ENCODE measurements at regions not wholly inside any gene's neighbourhood (a gene's known extent, or its start where the extent isn't known, plus 50 kb on each side); places are given as distances from the start of the nearest gene placed in this dataset.

DNA sequence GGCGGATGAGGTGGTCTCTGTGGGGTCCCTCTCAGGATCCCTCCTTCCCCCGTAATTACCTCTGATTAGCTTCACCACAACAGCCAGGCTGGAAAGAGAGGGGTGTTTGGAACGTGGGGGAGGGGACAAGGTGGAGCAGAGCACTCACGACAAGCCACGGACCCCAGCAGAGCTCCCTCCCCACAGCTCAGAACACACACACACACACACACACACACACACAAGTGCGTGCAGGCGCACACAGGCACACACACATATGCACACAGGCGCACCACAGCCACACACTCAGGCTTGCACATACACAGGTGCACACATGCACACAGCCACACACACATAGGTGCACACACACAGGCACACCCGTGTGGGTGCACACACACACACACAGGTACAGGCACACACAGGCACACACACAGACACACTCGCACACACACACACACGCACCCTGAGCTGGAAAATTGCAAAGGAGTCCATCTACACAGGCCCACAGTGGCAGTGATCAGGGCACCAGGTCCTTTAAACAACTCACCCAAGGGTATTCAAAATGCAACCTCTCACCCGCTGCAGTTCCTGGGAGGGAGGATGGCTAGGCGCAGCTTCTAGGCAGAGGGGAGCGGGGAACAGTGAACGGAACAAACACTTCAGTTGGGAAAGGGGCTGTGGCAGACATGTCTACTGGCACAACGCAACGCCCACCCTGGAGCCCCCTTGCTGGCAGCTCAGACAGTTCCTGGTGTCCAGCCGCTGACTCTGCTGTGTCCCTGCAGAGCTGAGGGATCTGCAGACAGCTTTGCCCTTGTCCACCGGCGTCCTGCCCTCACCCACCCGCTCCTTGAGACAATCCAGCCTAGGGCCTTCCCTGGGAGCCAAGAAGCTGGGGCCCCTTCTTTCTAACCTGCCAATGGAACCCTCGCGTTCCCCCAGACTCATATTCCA is 59.9 kb upstream of the DLX4 start:
- Histone ChIP-seq H3K27ac (ENCODE audit: low read depth, low read length) (no peak overlapping the region), H3K4ac (replicated peaks; ENCODE audit: insufficient read length, low read depth, low read length) (no peak overlapping the region), H3K79me1 (ENCODE audit: low read depth, low read length) (no peaks in the 10 kb centered on the region), H3K56ac (replicated peaks; ENCODE audit: insufficient read length, low read depth, low read length) (no peak overlapping the region), H3K4me3 (ENCODE audit: extremely low read depth in 1 of 4, insufficient read depth in 2 of 4, low read depth in 3 of 4, low read length in 4 of 4) (peak overlapping the region in 1 of 4 experiments; percentile 69; a peak in 1 of 8 replicates), H3K23me2 (ENCODE audit: low read depth, low read length) (peaks cover 2% of the 10 kb centered on the region; the same call in 1 of the 2 replicates), H4K8ac (ENCODE audit: extremely low read depth, insufficient read depth, low read length) (no peak overlapping the region), H2AFZ (ENCODE audit: low read length) (no peak overlapping the region), H3K36me3 (ENCODE audit: control insufficient read depth in 2 of 4, insufficient read depth in 4 of 4, low read length in 3 of 4) (no peaks in the 10 kb centered on the region), H2BK120ac (replicated peaks; ENCODE audit: low read depth, low read length) (no peak overlapping the region), H3K4me1 (replicated peaks in 1 of 4; ENCODE audit: control insufficient read depth in 3 of 4, insufficient read depth in 4 of 4, low read length in 3 of 4) (peaks cover 0 to 24% (median 14%) of the 10 kb centered on the region in 4 experiments; a peak in 6 of 7 replicates), H3K14ac (ENCODE audit: insufficient read length) (peak overlapping the region; percentile 44), H3K79me2 (ENCODE audit: control insufficient read depth in 1 of 2, insufficient read depth in 2 of 2, low read length in 2 of 2) (no peaks in the 10 kb centered on the region), H2AK5ac (ENCODE audit: low read depth, low read length) (peak overlapping the region; percentile 79), H3K23ac (ENCODE audit: insufficient read length) (no peak overlapping the region), H4K5ac (ENCODE audit: insufficient read length, low read depth, low read length) (no peak overlapping the region), H2BK12ac (ENCODE audit: low read depth, low read length) (peak overlapping the region; percentile 77; the same call in 1 of the 2 replicates), H4K91ac (replicated peaks; ENCODE audit: insufficient read length, low read length) (peak overlapping the region; percentile 92), H2BK20ac (ENCODE audit: low read length) (peak overlapping the region; percentile 1; the same call in 1 of the 2 replicates), H3K4me2 (ENCODE audit: insufficient read depth in 1 of 2, low read depth in 2 of 2, low read length in 2 of 2) (peak overlapping the region; percentile 56 to 88), H3K18ac (ENCODE audit: extremely low read depth, low read length) (no peak overlapping the region; the same call in none of the 2 replicates), H4K20me1 (replicated peaks in 1 of 2; ENCODE audit: control insufficient read depth in 1 of 2, insufficient read depth in 2 of 2, low read length in 2 of 2) (peaks cover 0 to 4% of the 10 kb centered on the region in 2 experiments), H3K9ac (replicated peaks in 1 of 4; ENCODE audit: extremely low read depth in 1 of 4, low read depth in 3 of 4, low read length in 3 of 4) (no peak overlapping the region; a peak in 1 of 7 replicates), H3K9me3 (ENCODE audit: insufficient read depth in 2 of 2, low read depth in 1 of 2, low read length in 1 of 2) (no peaks in the 10 kb centered on the region), H3K27me3 (replicated peaks in 1 of 4; ENCODE audit: control insufficient read depth in 3 of 4, extremely low read depth in 1 of 4, insufficient read depth in 3 of 4, low read length in 3 of 4) (peaks cover 12 to 74% (median 71%) of the 10 kb centered on the region in 4 experiments), H2BK15ac (ENCODE audit: low read length) (peak overlapping the region; percentile 12; the same call in 1 of the 2 replicates), H2BK5ac (ENCODE audit: low read depth, low read length) (0 out of 2 replicates have a peak overlapping the region, but pooled peaks have one; percentile 2)
- FAIRE-seq (no peak), DNase-seq (ENCODE audit: low read depth in 1 of 2, low spot score in 2 of 2) (no peak)
- POLR2A ChIA-PET (ENCODE audit: partially characterized antibody) = interaction anchor here (0.9 to 4.2 kb wide), 19 partner anchors 10 to 85 kb away, joined by 3 to 14 read pairs (median 5); partner anchors contain the start of genes DLX3 and DLX4
- 56% methylated on average over 21 of the region's 23 CpGs; no CpG with 5 or more reads in 1 of the 2 experiments for WGBS, 2 experiments (ENCODE audit: extremely low coverage in 1 of 2, insufficient coverage in 1 of 2, insufficient read length in 1 of 2, insufficient replicate concordance in 2 of 2, low coverage in 1 of 2, low lambda C conversion rate in 2 of 2, missing lambda C conversion rate in 1 of 2)
- CTCF ChIA-PET (ENCODE audit: partially characterized antibody) = interaction anchor here (0.6 to 10.0 kb wide), 33 partner anchors 8 to 185 kb away, joined by 3 to 156 read pairs (median 4); partner anchors contain the start of gene DLX3
- TF ChIP-seq CHD2 (IDR thresholded peaks at IDR 0.05; ENCODE audit: low read length) (no peak), BCL11A (IDR thresholded peaks at IDR 0.05; ENCODE audit: low read depth in 2 of 2, low read length in 2 of 2) (no peak), KDM4A (IDR thresholded peaks at IDR 0.05; ENCODE audit: low read depth, low read length, severe bottlenecking) (no peak), PHF8 (conservative IDR thresholded peaks at IDR 0.05; ENCODE audit: low read depth, low read length) (no peak), SUZ12 (IDR thresholded peaks at IDR 0.05; ENCODE audit: low read length) (no peak), SIN3A (conservative IDR thresholded peaks at IDR 0.05 in 1 of 2, IDR thresholded peaks at IDR 0.05 in 1 of 2; ENCODE audit: low read depth in 1 of 2, low read length in 2 of 2) (no peak), TAF7 (optimal IDR thresholded peaks at IDR 0.05; ENCODE audit: borderline replicate concordance, low read depth, low read length) (no peak), BACH1 (IDR thresholded peaks at IDR 0.05; ENCODE audit: low read length) (no peak), TCF12 (IDR thresholded peaks at IDR 0.05; ENCODE audit: low read depth, low read length) (no peak)
- TF ChIP-seq, protein P1, sequence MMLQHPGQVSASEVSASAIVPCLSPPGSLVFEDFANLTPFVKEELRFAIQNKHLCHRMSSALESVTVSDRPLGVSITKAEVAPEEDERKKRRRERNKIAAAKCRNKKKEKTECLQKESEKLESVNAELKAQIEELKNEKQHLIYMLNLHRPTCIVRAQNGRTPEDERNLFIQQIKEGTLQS (IDR thresholded peaks at IDR 0.05; ENCODE audit: insufficient read depth, low read depth, low read length) = no peak
